Fibroblast of pulmonary artery (primary cell): ENCODE measurements at regions not wholly inside any gene's neighbourhood (a gene's known extent, or its start where the extent isn't known, plus 50 kb on each side); places are given as distances from the start of the nearest gene placed in this dataset.

ENCODE experiments used
- DNase-seq: peaks from one replicate; pipeline ENCODE4 v3.0.0-alpha.2; 2010; ENCODE audit warnings: low read depth
- H3K4me3 ChIP-seq: replicated peaks from 2 replicates; pipeline ENCODE4 v1.5.1; 2011; ENCODE audit warnings: low read depth, mild to moderate bottlenecking, control low read depth, low read length, moderate library complexity
- CTCF ChIP-seq: IDR thresholded peaks from 2 replicates; pipeline ENCODE4 v1.5.1; 2011; ENCODE audit warnings: mild to moderate bottlenecking, control low read depth, low read length, inconsistent platforms; ENCODE audit errors: missing control alignments

GRCh38 chr2:235265348-235265965, 228.4 kb upstream of the AGAP1 start:
- DNase-seq = no peak
- H3K4me3 ChIP-seq = no peak overlapping the region

GRCh38 chr2:235267251-235267650, 226.6 kb upstream of the AGAP1 start:
- no peak for TF ChIP-seq CTCF
- peak; percentile 34 for DNase-seq
- H3K4me3 ChIP-seq = no peak overlapping the region

More at GRCh38 chr2:235265348-235265965, 228.4 kb upstream of the AGAP1 start:
- TF ChIP-seq CTCF = no peak

- no peak for TF ChIP-seq CTCF
- DNase-seq = peak; percentile 79
- H3K4me3 ChIP-seq = no peak overlapping the region
These were observed 225.3 kb upstream of the AGAP1 start for GRCh38 chr2:235268535-235268934.

GRCh38 chr2:235270291-235270690, 223.6 kb upstream of the AGAP1 start:
- no peak for TF ChIP-seq CTCF
- no peak for DNase-seq
- H3K4me3 ChIP-seq = no peak overlapping the region

- TF ChIP-seq CTCF = no peak
- no peak overlapping the region for H3K4me3 ChIP-seq
- DNase-seq = peak; percentile 63
These were observed 222.9 kb upstream of the AGAP1 start for GRCh38 chr2:235270956-235271355.

GRCh38 chr2:235271936-235272335, 221.9 kb upstream of the AGAP1 start:
- no peak overlapping the region for H3K4me3 ChIP-seq
- DNase-seq = peak; percentile 50
- no peak for TF ChIP-seq CTCF

GRCh38 chr2:235274023-235274422, 219.8 kb upstream of the AGAP1 start:
- no peak for TF ChIP-seq CTCF
- DNase-seq = no peak
- no peak overlapping the region for H3K4me3 ChIP-seq
